ENCODE measurements at regions not wholly inside any gene's neighbourhood (a gene's known extent, or its start where the extent isn't known, plus 50 kb on each side); places are given as distances from the start of the nearest gene placed in this dataset.

DNA sequence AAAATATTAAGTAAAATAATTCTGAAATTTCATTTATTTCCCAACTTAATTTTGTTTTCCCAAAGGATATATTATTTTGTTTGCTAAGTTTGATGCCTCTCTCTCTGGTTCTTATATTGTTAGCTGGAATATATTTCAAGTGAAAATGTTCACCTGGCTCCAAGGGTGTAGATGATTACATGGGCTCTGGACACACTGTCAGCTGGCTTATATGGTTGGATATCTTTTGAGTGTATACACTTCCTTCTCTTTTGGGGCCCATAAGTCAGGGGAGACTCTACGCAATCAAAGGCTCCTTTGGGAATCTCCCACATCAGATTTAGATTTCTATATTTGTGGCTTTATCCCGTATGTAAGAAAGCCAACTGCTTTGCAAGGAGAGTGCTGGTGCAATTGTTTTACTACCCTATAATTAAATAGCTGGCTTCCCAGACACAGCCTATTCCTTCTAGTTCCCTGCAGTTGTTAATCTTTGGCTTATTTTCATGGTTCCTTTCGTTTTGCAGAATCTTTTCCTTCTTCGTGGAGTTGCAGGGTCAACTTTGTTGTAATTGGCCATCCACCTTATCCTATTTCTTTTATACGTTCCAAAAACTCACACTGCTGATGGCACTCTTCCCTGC is 225.7 kb downstream of the DPH6 start:
- no peak overlapping the region for H3K4me3 ChIP-seq
- WGBS, 3 donors = 57 to 70% (median 60%) methylated on average over 5 of the region's 5 CpGs
- H3K36me3 ChIP-seq (ENCODE audit: insufficient read depth in 1 of 2, low read depth in 1 of 2) = no peaks in the 10 kb centered on the region
- H3K4me1 ChIP-seq = no peaks in the 10 kb centered on the region
- no peak overlapping the region for H3K27ac ChIP-seq
- intact Hi-C loops (cut with DNase I) = no loop called here
- no peaks in the 10 kb centered on the region for H3K27me3 ChIP-seq (ENCODE audit: insufficient read depth in 3 of 3, low read length in 2 of 3)
- H3K9me3 ChIP-seq = no peaks in the 10 kb centered on the region
- TF ChIP-seq, protein P1, sequence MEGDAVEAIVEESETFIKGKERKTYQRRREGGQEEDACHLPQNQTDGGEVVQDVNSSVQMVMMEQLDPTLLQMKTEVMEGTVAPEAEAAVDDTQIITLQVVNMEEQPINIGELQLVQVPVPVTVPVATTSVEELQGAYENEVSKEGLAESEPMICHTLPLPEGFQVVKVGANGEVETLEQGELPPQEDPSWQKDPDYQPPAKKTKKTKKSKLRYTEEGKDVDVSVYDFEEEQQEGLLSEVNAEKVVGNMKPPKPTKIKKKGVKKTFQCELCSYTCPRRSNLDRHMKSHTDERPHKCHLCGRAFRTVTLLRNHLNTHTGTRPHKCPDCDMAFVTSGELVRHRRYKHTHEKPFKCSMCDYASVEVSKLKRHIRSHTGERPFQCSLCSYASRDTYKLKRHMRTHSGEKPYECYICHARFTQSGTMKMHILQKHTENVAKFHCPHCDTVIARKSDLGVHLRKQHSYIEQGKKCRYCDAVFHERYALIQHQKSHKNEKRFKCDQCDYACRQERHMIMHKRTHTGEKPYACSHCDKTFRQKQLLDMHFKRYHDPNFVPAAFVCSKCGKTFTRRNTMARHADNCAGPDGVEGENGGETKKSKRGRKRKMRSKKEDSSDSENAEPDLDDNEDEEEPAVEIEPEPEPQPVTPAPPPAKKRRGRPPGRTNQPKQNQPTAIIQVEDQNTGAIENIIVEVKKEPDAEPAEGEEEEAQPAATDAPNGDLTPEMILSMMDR (IDR thresholded peaks at IDR 0.05) = no peak
- ATAC-seq = no peak
- no peak for DNase-seq

DNA sequence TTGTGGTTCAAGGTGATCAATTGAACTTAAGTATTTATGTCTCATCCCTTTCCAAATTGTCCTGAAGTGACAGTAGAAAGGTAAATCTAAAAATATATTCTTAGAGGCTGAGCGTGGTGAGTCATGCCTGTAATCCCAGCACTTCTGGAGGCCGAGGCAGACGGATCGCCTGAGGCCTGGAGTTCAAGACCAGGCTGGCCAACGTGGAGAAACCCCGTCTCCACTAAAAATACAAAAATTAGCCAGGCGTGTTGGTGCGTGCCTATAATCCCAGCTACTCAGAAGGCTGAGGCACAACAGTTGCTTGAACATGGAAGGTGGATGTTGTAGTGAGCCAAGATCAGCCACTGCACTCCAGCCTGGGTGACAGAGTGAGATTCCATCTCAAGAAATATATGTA is 226.6 kb downstream of the DPH6 start:
- ATAC-seq (no peak), DNase-seq (no peak)
- H3K27ac ChIP-seq = no peak overlapping the region
- intact Hi-C loops (cut with DNase I) = no loop called here
- no peaks in the 10 kb centered on the region for H3K4me1 ChIP-seq
- no peaks in the 10 kb centered on the region for H3K9me3 ChIP-seq
- H3K27me3 ChIP-seq (ENCODE audit: insufficient read depth in 3 of 3, low read length in 2 of 3) = no peaks in the 10 kb centered on the region
- H3K4me3 ChIP-seq = no peak overlapping the region
- 69 to 84% (median 77%) methylated on average over 8 of the region's 8 CpGs for whole genome bisulfite sequencing, 3 donors
- TF ChIP-seq, protein P1 (IDR thresholded peaks at IDR 0.05) = no peak
- no peaks in the 10 kb centered on the region for H3K36me3 ChIP-seq (ENCODE audit: insufficient read depth in 1 of 2, low read depth in 1 of 2)

DNA sequence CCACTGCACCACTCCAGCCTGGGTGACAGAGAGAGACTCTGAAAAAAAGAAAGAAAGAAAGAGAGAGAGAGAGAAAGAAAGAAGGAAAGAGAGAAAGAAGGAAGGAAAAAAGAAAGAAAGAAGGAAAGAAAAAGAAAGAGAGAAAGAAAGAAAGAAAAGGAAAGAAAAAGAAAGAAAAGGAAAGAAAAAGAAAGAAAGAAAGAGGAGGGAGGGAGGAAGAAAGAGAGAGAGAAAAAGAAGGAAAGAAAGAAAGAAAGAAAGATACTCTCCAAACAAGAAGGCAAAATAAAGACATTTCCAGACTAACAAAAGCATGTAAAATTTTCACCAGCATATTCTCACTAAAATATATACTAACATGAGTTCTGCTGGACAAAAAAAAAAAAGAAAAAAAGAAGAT is 228.7 kb downstream of the DPH6 start:
- TF ChIP-seq, protein P1 (IDR thresholded peaks at IDR 0.05) = no peak
- no peak overlapping the region for H3K27ac ChIP-seq
- intact Hi-C loops (cut with DNase I) = no loop called here
- no peaks in the 10 kb centered on the region for H3K9me3 ChIP-seq
- H3K36me3 ChIP-seq (ENCODE audit: insufficient read depth in 1 of 2, low read depth in 1 of 2) = no peaks in the 10 kb centered on the region
- DNase-seq (no peak), ATAC-seq (no peak)
- H3K4me1 ChIP-seq = peaks cover 4% of the 10 kb centered on the region
- no peaks in the 10 kb centered on the region for H3K27me3 ChIP-seq (ENCODE audit: insufficient read depth in 3 of 3, low read length in 2 of 3)
- no peak overlapping the region for H3K4me3 ChIP-seq

DNA sequence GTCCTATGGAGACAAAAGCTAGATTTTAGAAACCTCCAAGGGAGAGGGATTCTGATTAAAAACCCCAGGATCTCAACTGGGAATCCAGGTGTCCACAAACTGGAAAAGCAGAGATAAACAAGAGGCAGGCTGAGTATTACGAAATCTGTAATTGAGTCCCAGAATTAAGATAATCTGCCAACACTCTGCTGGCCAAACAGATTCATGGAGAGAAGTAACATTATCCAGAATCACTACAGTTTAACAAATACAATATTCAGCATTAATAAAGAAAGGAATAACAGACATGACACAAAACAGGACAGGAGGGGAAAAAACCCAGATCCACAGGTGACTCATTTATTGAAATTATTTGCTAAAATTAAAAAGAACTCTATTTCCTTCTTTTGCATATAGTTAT is 227.2 kb upstream of the NANOGP8 start:
- Histone ChIP-seq H3K9me3 (no peaks in the 10 kb centered on the region), H3K27ac (no peak overlapping the region), H3K4me3 (no peak overlapping the region), H3K27me3 (ENCODE audit: insufficient read depth in 3 of 3, low read length in 2 of 3) (no peaks in the 10 kb centered on the region), H3K36me3 (ENCODE audit: insufficient read depth in 1 of 2, low read depth in 1 of 2) (no peaks in the 10 kb centered on the region), H3K4me1 (peaks cover 12% of the 10 kb centered on the region)
- TF ChIP-seq, protein P1 (IDR thresholded peaks at IDR 0.05) = no peak
- ATAC-seq (no peak), DNase-seq (no peak)
- 36 to 52% (median 44%) methylated on average over 1 of the region's 1 CpG for WGBS, 3 donors
- intact Hi-C loops (cut with DNase I) = no loop called here

DNA sequence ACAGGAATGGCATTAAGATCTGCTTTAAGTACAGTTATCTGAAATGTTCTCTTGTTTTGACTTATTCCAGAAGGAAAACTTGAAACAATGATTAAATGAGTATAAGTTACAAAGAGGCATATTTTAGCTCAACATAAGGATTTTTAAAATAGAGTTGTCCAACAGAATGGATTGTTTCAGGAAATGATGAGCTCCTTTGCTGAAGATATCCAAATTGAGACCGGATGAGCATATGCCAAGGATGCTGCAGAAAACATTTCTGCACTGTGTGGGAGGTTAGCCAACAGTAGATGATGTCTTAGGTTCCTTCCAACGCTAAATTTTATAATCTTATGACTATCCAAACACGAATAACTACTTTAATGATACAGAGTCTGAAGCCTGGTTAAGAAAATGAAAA is 226.5 kb upstream of the NANOGP8 start:
- DNase-seq (no peak), ATAC-seq (no peak)
- intact Hi-C loops (cut with DNase I) = no loop called here
- Histone ChIP-seq H3K27ac (no peak overlapping the region), H3K36me3 (ENCODE audit: insufficient read depth in 1 of 2, low read depth in 1 of 2) (no peaks in the 10 kb centered on the region), H3K9me3 (no peaks in the 10 kb centered on the region), H3K4me3 (no peak overlapping the region), H3K27me3 (ENCODE audit: insufficient read depth in 3 of 3, low read length in 2 of 3) (no peaks in the 10 kb centered on the region), H3K4me1 (peaks cover 12% of the 10 kb centered on the region)
- TF ChIP-seq, protein P1 (IDR thresholded peaks at IDR 0.05) = no peak
- 68 to 74% (median 68%) methylated on average over 3 of the region's 3 CpGs for WGBS, 3 donors

Data from psoas muscle (tissue), 7 donors.